ENCODE measurements at regions not wholly inside any gene's neighbourhood (a gene's known extent, or its start where the extent isn't known, plus 50 kb on each side); places are given as distances from the start of the nearest gene placed in this dataset.

DNA sequence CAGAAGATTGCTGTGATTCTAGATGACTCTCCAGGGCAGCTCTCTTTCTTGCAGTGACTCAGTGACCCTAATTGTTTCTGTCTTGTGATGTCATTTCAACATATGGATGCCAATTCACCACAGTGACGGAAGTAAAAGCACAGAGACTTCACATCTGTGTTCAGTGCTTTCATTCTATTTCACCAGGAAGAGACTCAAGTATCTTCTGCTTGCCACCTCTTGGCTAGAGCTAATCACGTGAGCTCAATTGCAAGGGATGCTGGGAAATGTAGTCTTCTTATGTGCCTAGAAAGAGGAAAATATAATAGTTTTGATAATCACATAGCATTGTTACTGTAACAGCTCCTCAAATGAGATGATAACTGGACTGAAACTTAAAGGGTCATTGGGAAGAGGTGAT, 453.3 kb upstream of the KLF4 start:
- H3K9ac ChIP-seq (ENCODE audit: low read length), result no peak overlapping the region
- H3K36me3 ChIP-seq (replicated peaks in 1 of 2; ENCODE audit: control extremely low read depth in 1 of 2, control insufficient read depth in 1 of 2, extremely low read depth in 1 of 2, insufficient read depth in 2 of 2, low read length in 1 of 2), result no peaks in the 10 kb centered on the region
- no peak overlapping the region for H3K4me3 ChIP-seq (ENCODE audit: control extremely low read depth in 1 of 5, extremely low read depth in 1 of 5, insufficient read depth in 1 of 5, low read depth in 2 of 5, low read length in 4 of 5)
- H3K4me1 ChIP-seq (ENCODE audit: control insufficient read depth in 2 of 2, insufficient read depth in 2 of 2, low read length in 2 of 2), result no peaks in the 10 kb centered on the region
- no peak overlapping the region for H3K27ac ChIP-seq (ENCODE audit: low read length in 2 of 2)
- POLR2A ChIA-PET, result no interaction called here
- peaks cover 5% of the 10 kb centered on the region for H3K9me3 Mint-ChIP-seq (ENCODE audit: insufficient read depth)
- H3K27me3 Mint-ChIP-seq, result peaks cover 11% of the 10 kb centered on the region
- no peaks in the 10 kb centered on the region for H3K79me2 ChIP-seq (ENCODE audit: control insufficient read depth, insufficient read depth, low read length)
- intact Hi-C loops (cut with micrococcal nuclease), result no loop called here
- DNase-seq, result peak; percentile 16
- H3K4me1 Mint-ChIP-seq, result no peaks in the 10 kb centered on the region
- H4K20me1 ChIP-seq (ENCODE audit: control insufficient read depth, insufficient read depth, low read length, poor library complexity, severe bottlenecking), result no peaks in the 10 kb centered on the region
- H3K9me3 ChIP-seq (ENCODE audit: control extremely low read depth in 1 of 3, control insufficient read depth in 2 of 3, insufficient read depth in 1 of 3, low read length in 2 of 3), result no peaks in the 10 kb centered on the region
- no peak overlapping the region for H3K27ac Mint-ChIP-seq
- H3K27me3 ChIP-seq (replicated peaks in 1 of 4; ENCODE audit: control extremely low read depth in 1 of 4, control insufficient read depth in 3 of 4, insufficient read depth in 4 of 4, low read length in 3 of 4), result peaks cover 0 to 4% (median 0%) of the 10 kb centered on the region in 4 experiments
- H3K4me3 Mint-ChIP-seq, result no peak overlapping the region
- ATAC-seq (ENCODE audit: low read depth), result no peak
- H3K4me2 ChIP-seq (replicated peaks; ENCODE audit: low read depth, low read length, poor library complexity, severe bottlenecking), result no peak overlapping the region
- H2AFZ ChIP-seq (ENCODE audit: insufficient read depth, low read depth, low read length, poor library complexity, severe bottlenecking), result no peak overlapping the region
- WGBS (ENCODE audit: insufficient coverage), result no CpG with 5 or more reads among the region's 2 CpGs
- no peak for TF ChIP-seq EZH2 (IDR thresholded peaks at IDR 0.05; ENCODE audit: borderline replicate concordance, insufficient read depth, low read depth, low read length, poor library complexity, severe bottlenecking)
- TF ChIP-seq, protein P1, sequence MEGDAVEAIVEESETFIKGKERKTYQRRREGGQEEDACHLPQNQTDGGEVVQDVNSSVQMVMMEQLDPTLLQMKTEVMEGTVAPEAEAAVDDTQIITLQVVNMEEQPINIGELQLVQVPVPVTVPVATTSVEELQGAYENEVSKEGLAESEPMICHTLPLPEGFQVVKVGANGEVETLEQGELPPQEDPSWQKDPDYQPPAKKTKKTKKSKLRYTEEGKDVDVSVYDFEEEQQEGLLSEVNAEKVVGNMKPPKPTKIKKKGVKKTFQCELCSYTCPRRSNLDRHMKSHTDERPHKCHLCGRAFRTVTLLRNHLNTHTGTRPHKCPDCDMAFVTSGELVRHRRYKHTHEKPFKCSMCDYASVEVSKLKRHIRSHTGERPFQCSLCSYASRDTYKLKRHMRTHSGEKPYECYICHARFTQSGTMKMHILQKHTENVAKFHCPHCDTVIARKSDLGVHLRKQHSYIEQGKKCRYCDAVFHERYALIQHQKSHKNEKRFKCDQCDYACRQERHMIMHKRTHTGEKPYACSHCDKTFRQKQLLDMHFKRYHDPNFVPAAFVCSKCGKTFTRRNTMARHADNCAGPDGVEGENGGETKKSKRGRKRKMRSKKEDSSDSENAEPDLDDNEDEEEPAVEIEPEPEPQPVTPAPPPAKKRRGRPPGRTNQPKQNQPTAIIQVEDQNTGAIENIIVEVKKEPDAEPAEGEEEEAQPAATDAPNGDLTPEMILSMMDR (IDR thresholded peaks at IDR 0.05), result no peak
- CTCF ChIA-PET, result no interaction called here

DNA sequence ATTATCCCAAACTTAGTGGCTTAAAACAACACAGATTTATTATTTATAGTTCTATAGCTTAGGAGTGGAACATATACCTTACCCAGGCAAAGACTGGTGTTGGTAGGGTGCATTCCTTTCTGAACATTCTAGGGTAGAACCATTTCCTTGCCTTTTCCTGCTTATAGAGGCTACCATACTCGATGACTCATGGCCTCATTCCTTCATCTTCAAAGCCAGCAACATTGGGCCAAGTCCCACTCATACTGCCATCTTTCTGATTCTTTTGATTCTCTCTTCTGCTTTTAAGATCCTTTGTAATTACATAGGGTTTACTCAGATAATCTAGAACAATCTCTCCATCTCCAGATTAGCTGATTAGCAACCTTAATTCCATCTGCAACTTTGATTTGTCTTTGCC, 452.7 kb upstream of the KLF4 start:
- CTCF ChIA-PET, result no interaction called here
- WGBS (ENCODE audit: insufficient coverage), result 50% methylated on average over 1 of the region's 1 CpG

More for the DNA sequence above, 452.7 kb upstream of the KLF4 start:
- Mint-ChIP-seq H3K27me3 (peaks cover 11% of the 10 kb centered on the region), H3K27ac (no peak overlapping the region), H3K4me3 (no peak overlapping the region), H3K9me3 (ENCODE audit: insufficient read depth) (peaks cover 5% of the 10 kb centered on the region), H3K4me1 (no peaks in the 10 kb centered on the region)
- POLR2A ChIA-PET, result no interaction called here
- Histone ChIP-seq H3K27ac (ENCODE audit: low read length in 2 of 2) (no peak overlapping the region), H4K20me1 (ENCODE audit: control insufficient read depth, insufficient read depth, low read length, poor library complexity, severe bottlenecking) (no peaks in the 10 kb centered on the region), H3K79me2 (ENCODE audit: control insufficient read depth, insufficient read depth, low read length) (no peaks in the 10 kb centered on the region), H3K9ac (ENCODE audit: low read length) (no peak overlapping the region), H3K9me3 (ENCODE audit: control extremely low read depth in 1 of 3, control insufficient read depth in 2 of 3, insufficient read depth in 1 of 3, low read length in 2 of 3) (no peaks in the 10 kb centered on the region), H3K4me3 (ENCODE audit: control extremely low read depth in 1 of 5, extremely low read depth in 1 of 5, insufficient read depth in 1 of 5, low read depth in 2 of 5, low read length in 4 of 5) (no peak overlapping the region), H3K4me1 (ENCODE audit: control insufficient read depth in 2 of 2, insufficient read depth in 2 of 2, low read length in 2 of 2) (no peaks in the 10 kb centered on the region), H3K4me2 (replicated peaks; ENCODE audit: low read depth, low read length, poor library complexity, severe bottlenecking) (no peak overlapping the region), H3K27me3 (replicated peaks in 1 of 4; ENCODE audit: control extremely low read depth in 1 of 4, control insufficient read depth in 3 of 4, insufficient read depth in 4 of 4, low read length in 3 of 4) (peaks cover 0 to 7% (median 0%) of the 10 kb centered on the region in 4 experiments), H2AFZ (ENCODE audit: insufficient read depth, low read depth, low read length, poor library complexity, severe bottlenecking) (no peak overlapping the region), H3K36me3 (replicated peaks in 1 of 2; ENCODE audit: control extremely low read depth in 1 of 2, control insufficient read depth in 1 of 2, extremely low read depth in 1 of 2, insufficient read depth in 2 of 2, low read length in 1 of 2) (no peaks in the 10 kb centered on the region)
- no peak for TF ChIP-seq EZH2 (IDR thresholded peaks at IDR 0.05; ENCODE audit: borderline replicate concordance, insufficient read depth, low read depth, low read length, poor library complexity, severe bottlenecking)
- TF ChIP-seq, protein P1 (IDR thresholded peaks at IDR 0.05), result no peak
- no peak for ATAC-seq (ENCODE audit: low read depth)
- intact Hi-C loops (cut with micrococcal nuclease), result no loop called here
- no peak for DNase-seq

All from B cell (primary cell).